Mucosa of rectum (tissue), 2 donors: ENCODE measurements at regions not wholly inside any gene's neighbourhood (a gene's known extent, or its start where the extent isn't known, plus 50 kb on each side); places are given as distances from the start of the nearest gene placed in this dataset.

ENCODE experiments used
- H3K27ac ChIP-seq, 2 donors: one replicate each; pipeline ENCODE4 v1.7.0; 2013; ENCODE audit warnings: inconsistent platforms in 2 of 2, low read depth in 2 of 2, low read length in 2 of 2
- H3K27me3 ChIP-seq, 2 donors: one replicate each; pipeline ENCODE4 v1.7.0; 2013; ENCODE audit warnings: low read length in 2 of 2; ENCODE audit not compliant: control insufficient read depth in 2 of 2, insufficient read depth in 2 of 2
- H3K36me3 ChIP-seq, 2 donors: one replicate each; pipeline ENCODE4 v1.7.0; 2013; ENCODE audit warnings: low read length in 2 of 2; ENCODE audit not compliant: control insufficient read depth in 2 of 2, insufficient read depth in 2 of 2
- H3K4me1 ChIP-seq, 2 donors: one replicate each; pipeline ENCODE4 v1.7.0; 2013; ENCODE audit warnings: low read length in 2 of 2, mild to moderate bottlenecking in 1 of 2; ENCODE audit not compliant: control insufficient read depth in 2 of 2, insufficient read depth in 2 of 2
- H3K4me3 ChIP-seq, 2 donors: one replicate each; pipeline ENCODE4 v1.7.0; 2013; ENCODE audit warnings: low read length in 2 of 2
- H3K9ac ChIP-seq, 2 donors: one replicate each; pipeline ENCODE4 v1.7.0; 2013; ENCODE audit warnings: low read length in 2 of 2, low read depth in 1 of 2, mild to moderate bottlenecking in 1 of 2
- H3K9me3 ChIP-seq, 2 donors: one replicate each; pipeline ENCODE4 v1.7.0; 2013; ENCODE audit warnings: low read length in 2 of 2; ENCODE audit not compliant: control insufficient read depth in 2 of 2
- donor health status: healthy.
- donor health status: Normal muscosa, but diverticular disease.

DNA sequence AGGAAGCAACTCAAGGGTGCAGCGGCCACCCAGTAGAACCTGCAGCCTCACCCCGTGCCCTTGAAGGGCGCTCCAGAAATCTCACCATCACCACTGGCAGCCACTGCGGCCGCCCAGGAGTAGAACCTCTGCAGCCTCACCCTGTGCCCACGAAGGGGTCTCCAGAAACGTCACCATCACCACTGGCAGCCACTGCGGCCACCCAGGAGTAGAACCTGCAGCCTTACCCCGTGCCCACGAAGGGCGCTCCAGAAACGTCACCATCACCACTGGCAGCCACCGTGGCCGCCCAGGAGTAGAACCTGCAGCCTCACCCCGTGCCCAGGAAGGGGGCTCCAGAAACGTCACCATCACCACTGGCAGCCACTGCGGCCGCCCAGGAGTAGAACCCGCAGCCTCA is 336.0 kb downstream of the TEX29 start:
- no peaks in the 10 kb centered on the region for H3K4me1 ChIP-seq

GRCh38 chr13:111657013-111657412 is 336.6 kb downstream of the TEX29 start:
- H3K27me3 ChIP-seq = no peaks in the 10 kb centered on the region
- no peak overlapping the region for H3K9ac ChIP-seq
- no peak overlapping the region for H3K27ac ChIP-seq
- H3K9me3 ChIP-seq = no peaks in the 10 kb centered on the region
- H3K4me1 ChIP-seq = no peaks in the 10 kb centered on the region
- H3K36me3 ChIP-seq = no peaks in the 10 kb centered on the region
- no peak overlapping the region for H3K4me3 ChIP-seq

More for the DNA sequence above, 336.0 kb downstream of the TEX29 start:
- no peaks in the 10 kb centered on the region for H3K36me3 ChIP-seq
- H3K27ac ChIP-seq = no peak overlapping the region
- H3K9me3 ChIP-seq = no peaks in the 10 kb centered on the region
- no peaks in the 10 kb centered on the region for H3K27me3 ChIP-seq
- no peak overlapping the region for H3K9ac ChIP-seq
- H3K4me3 ChIP-seq = no peak overlapping the region

DNA sequence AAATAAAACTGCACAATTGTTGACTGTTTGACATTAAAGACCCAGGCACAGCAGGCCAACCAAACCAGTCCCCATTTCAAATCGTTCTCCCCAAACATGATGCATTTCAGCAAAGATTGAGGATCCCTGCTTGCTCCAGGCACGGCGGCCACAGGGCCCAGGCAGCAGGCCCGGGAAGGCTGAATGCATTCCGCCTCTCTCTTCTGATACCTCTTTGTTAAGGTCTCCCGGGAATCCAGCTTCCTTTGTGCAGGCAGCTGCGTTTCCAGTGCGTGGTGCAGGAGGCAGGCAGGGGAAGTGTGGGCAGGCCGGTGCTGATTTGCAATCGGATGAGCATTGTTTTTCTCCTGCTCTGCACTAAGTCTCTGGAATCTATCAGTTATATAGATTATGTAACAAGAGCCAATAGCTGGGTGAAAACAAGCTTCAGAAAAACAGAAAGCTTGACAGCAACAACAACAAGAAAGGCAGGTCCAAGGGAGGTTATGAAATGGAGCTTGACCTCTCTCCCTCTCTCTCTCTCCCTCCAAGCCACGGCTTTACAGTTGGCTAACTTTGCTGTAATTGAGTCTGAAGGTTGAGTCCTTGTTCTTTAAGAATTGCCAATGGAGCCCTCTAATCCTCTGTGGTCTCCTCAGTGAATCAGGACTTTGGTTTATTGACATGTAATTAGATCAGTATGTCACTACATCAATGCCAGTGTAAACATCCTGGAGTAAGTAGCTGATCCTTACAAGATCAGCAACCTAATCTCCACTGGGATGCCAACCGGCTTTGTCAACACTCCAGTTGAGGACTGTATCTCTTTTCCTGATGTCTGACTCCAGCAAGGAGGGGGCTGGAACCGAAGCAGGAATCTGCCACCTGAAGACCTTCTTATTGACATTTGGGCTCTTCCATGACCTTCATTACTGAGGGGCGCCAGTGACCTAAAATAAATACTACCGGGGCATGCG is 338.0 kb downstream of the TEX29 start:
- Histone ChIP-seq H3K27me3 (no peaks in the 10 kb centered on the region), H3K9ac (no peak overlapping the region), H3K4me1 (peaks cover 0 to 3% of the 10 kb centered on the region in 2 donors), H3K27ac (no peak overlapping the region), H3K4me3 (no peak overlapping the region), H3K9me3 (no peaks in the 10 kb centered on the region), H3K36me3 (no peaks in the 10 kb centered on the region)

- no peaks in the 10 kb centered on the region for H3K9me3 ChIP-seq
- H3K27ac ChIP-seq = no peak overlapping the region
- H3K4me1 ChIP-seq = peaks cover 0 to 3% of the 10 kb centered on the region in 2 donors
- no peaks in the 10 kb centered on the region for H3K27me3 ChIP-seq
- H3K9ac ChIP-seq = no peak overlapping the region
- no peaks in the 10 kb centered on the region for H3K36me3 ChIP-seq
- H3K4me3 ChIP-seq = no peak overlapping the region
Measured at GRCh38 chr13:111659219-111659775, 338.9 kb downstream of the TEX29 start.

GRCh38 chr13:111659842-111660241 is 339.4 kb downstream of the TEX29 start:
- Histone ChIP-seq H3K9ac (no peak overlapping the region), H3K4me1 (peaks cover 0 to 3% of the 10 kb centered on the region in 2 donors), H3K27ac (no peak overlapping the region), H3K27me3 (no peaks in the 10 kb centered on the region), H3K9me3 (no peaks in the 10 kb centered on the region), H3K36me3 (no peaks in the 10 kb centered on the region), H3K4me3 (no peak overlapping the region)

GRCh38 chr13:111661052-111661451 is 340.6 kb downstream of the TEX29 start:
- Histone ChIP-seq H3K9me3 (no peaks in the 10 kb centered on the region), H3K4me1 (peaks cover 0 to 3% of the 10 kb centered on the region in 2 donors), H3K27ac (no peak overlapping the region), H3K9ac (no peak overlapping the region), H3K36me3 (no peaks in the 10 kb centered on the region), H3K4me3 (no peak overlapping the region), H3K27me3 (no peaks in the 10 kb centered on the region)

DNA sequence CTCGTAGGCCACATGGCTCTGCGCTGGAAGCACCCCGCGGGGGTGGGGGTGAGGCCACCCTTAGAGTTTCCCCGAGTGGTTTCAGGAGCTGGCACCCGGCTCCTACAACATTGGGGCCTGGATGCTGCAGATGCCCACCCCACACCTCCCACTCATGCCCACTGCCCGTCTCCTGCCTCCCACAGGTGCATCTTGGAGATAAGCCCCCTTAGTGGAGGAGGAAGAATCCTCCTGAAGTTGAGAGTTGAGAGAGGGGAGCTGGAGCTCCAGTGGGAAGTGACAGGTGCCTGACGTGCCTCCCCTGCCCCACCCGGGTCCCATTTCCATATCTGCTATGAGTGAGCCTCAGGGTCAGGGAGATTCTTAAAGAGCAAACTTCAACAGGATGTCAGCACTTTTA is 341.3 kb downstream of the TEX29 start:
- Histone ChIP-seq H3K27me3 (no peaks in the 10 kb centered on the region), H3K4me3 (no peak overlapping the region), H3K36me3 (no peaks in the 10 kb centered on the region), H3K27ac (no peak overlapping the region), H3K4me1 (peaks cover 0 to 3% of the 10 kb centered on the region in 2 donors), H3K9me3 (no peaks in the 10 kb centered on the region), H3K9ac (no peak overlapping the region)

DNA sequence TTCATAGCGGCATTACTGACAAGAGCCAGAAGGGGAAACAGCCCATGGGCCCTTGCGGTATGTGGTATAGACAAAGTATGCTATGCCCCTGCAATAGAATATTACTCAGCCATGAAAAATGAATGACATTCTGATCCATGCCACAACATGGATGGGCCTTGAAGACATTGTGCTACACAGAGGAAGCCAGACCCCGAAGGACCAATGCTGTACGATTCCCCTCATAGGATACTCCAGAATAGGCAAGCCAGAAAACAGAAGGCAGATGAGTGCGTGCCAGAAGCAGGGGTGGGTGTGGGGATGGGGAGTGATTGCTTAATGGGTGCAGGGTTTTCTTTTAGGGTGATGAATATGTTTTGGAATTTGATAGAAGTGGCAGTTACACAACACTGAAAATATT is 342.0 kb downstream of the TEX29 start:
- no peak overlapping the region for H3K4me3 ChIP-seq
- H3K36me3 ChIP-seq = no peaks in the 10 kb centered on the region
- no peaks in the 10 kb centered on the region for H3K9me3 ChIP-seq
- peaks cover 0 to 3% of the 10 kb centered on the region in 2 donors for H3K4me1 ChIP-seq
- no peak overlapping the region for H3K9ac ChIP-seq
- H3K27ac ChIP-seq = no peak overlapping the region
- no peaks in the 10 kb centered on the region for H3K27me3 ChIP-seq

- H3K4me1 ChIP-seq = peaks cover 0 to 3% of the 10 kb centered on the region in 2 donors
- H3K9me3 ChIP-seq = no peaks in the 10 kb centered on the region
- H3K4me3 ChIP-seq = no peak overlapping the region
- no peaks in the 10 kb centered on the region for H3K27me3 ChIP-seq
- no peaks in the 10 kb centered on the region for H3K36me3 ChIP-seq
- no peak overlapping the region for H3K27ac ChIP-seq
- no peak overlapping the region for H3K9ac ChIP-seq
Measured at GRCh38 chr13:111662895-111663294, 342.5 kb downstream of the TEX29 start.

DNA sequence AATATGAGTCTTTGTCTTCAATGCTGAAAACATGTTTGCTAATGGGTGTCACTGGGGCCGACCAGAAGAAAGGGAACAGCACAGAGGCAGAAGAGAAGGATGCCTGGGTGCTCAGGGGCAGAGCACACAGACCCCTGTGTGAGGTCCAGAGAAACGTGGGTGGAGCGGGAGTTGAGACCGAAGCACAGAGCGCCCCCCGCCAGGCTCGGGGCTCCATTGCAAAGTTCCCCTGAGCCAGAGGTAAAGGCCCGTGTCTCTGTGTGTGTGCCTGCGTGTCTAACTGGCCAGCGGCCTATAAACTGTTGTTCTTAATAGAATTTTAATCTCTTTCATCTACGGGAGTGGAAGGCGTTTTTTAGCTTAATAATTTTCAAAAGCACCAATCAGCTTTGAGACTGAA is 343.1 kb downstream of the TEX29 start:
- H3K36me3 ChIP-seq = no peaks in the 10 kb centered on the region
- no peak overlapping the region for H3K4me3 ChIP-seq
- peaks cover 0 to 3% of the 10 kb centered on the region in 2 donors for H3K4me1 ChIP-seq
- no peak overlapping the region for H3K9ac ChIP-seq
- no peaks in the 10 kb centered on the region for H3K27me3 ChIP-seq
- H3K27ac ChIP-seq = no peak overlapping the region
- H3K9me3 ChIP-seq = no peaks in the 10 kb centered on the region
